D721Med (cell line): ENCODE measurements at regions not wholly inside any gene's neighbourhood (a gene's known extent, or its start where the extent isn't known, plus 50 kb on each side); places are given as distances from the start of the nearest gene placed in this dataset.

Experiments used
- DNase-seq: peaks from one replicate; pipeline ENCODE4 v3.0.0; 2011; ENCODE audit warnings: low spot score; ENCODE audit not compliant: insufficient read length
- FAIRE-seq: peaks from 2 replicates; lab custom pipeline; 2011; peaks lifted over from hg19 to GRCh38; lab: Jason Lieb, UNC
- CTCF ChIP-seq: IDR thresholded peaks from 2 replicates; pipeline ENCODE4 v1.5.1; 2012; ENCODE audit warnings: mild to moderate bottlenecking, control low read depth; ENCODE audit not compliant: insufficient read depth; ENCODE audit errors: missing control alignments

GRCh38 chr18:78670778-78671391 lies 308.7 kb upstream of the SALL3 start:
- no peak for TF ChIP-seq CTCF
- DNase-seq (no peak), FAIRE-seq (no peak)

DNA sequence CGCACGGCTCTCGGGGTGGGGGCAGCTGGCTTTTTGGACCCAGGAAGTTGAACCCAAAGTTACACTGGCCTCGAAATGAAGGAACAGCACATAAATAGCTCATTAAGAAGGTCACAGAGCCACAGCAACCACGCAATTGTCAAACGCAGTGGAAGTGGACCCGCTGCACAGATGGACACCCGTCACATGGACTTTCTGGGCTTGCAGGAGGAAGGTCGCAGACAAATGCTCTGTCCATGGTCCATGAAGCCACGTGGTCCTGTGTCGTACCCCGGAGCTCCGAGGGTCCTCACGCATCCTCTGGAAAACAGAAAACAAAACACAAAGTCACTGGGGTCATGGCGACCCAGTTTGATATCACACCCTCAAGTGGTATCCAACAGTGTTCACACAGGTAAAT lies 308.1 kb upstream of the SALL3 start:
- FAIRE-seq = no peak
- no peak for TF ChIP-seq CTCF
- DNase-seq = no peak

DNA sequence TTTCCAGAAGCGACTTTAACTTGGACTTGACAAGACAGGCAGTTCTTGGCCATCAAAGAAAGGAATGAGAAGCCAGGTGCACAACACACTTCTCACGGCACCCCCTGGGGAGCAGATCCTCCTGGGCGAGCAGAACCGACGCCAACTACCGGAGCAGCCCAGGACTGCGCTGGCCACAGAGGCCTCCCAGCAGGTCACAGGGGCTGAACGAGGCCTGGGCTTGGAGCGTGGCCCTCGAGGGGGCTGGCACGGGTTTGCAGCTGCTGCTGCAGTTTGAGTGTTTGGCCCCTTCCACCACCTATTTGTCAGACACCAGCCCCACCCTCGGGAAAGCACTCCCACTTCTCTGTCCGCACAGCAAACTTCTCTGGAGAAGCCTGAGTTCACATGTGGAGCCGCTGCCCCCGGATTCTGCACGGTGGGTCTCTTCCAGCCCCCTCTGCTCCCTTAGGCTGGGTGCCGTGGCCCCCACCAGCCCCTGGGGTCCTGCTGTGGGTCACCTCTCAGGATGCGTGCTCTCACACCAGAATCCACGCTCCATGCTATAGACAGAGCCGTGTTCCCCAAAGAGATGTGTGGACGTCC lies 306.7 kb upstream of the SALL3 start:
- TF ChIP-seq CTCF = no peak
- no peak for FAIRE-seq
- no peak for DNase-seq

GRCh38 chr18:78673516-78674321 lies 305.9 kb upstream of the SALL3 start:
- FAIRE-seq = no peak

DNA sequence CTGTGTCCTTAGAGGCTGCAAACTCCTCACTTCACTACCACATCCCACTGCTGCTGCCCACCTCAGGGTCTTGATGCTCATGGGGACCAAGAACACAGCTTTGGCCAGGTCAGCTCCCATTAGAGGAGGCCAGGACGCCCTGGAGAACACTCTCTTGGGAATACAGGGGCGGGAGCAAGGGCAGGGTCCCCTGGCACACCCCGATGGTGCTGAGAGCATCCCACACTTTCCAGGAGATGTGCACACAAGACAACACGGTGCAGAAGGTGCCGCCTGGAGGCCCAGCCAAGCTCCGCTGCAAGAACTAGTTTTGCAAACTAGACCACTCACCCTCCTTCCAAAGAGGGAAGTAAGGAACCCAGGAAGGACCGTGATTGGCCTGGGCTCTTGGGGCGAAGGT lies 304.4 kb upstream of the SALL3 start:
- no peak for TF ChIP-seq CTCF
- FAIRE-seq (no peak), DNase-seq (no peak)

More at GRCh38 chr18:78673516-78674321, 305.9 kb upstream of the SALL3 start:
- DNase-seq = no peak
- no peak for TF ChIP-seq CTCF

- TF ChIP-seq CTCF = no peak
- FAIRE-seq (no peak), DNase-seq (no peak)
Measured at GRCh38 chr18:78676622-78677482, 302.8 kb upstream of the SALL3 start.
